Middle frontal gyrus (tissue), 1 donor: ENCODE measurements at regions not wholly inside any gene's neighbourhood (a gene's known extent, or its start where the extent isn't known, plus 50 kb on each side); places are given as distances from the start of the nearest gene placed in this dataset.

Experiments
- DNase-seq: peaks from one replicate; pipeline ENCODE4 v3.0.0-alpha.2; 2015; ENCODE audit warnings: low spot score; ENCODE audit errors: extremely low spot score

DNA sequence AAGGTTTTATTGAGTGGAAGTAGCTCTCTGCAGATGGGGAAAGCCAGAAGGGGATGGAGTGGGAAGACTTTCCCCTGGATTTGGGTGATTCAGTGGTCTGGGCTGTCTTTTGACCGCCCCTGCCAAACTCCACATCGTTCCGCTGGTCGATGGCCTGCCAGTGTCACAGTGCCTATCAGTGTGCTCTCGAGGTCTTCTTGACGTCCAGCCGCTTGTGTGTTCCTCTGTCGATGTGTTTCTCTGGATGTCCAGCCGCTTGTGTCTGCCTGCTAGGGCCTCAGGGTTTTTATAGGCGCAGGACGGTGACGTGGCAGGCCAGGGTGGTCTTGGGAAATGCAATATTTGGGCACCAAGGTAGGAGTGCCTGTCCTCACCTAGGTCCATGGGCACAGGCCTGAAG is 1371.4 kb upstream of the PIK3C3 start:
- DNase-seq, result no peak

- DNase-seq, result no peak
These were observed 1372.9 kb upstream of the PIK3C3 start for GRCh38 chr18:40582105-40582504.

- DNase-seq, result no peak
These were observed 1377.1 kb upstream of the PIK3C3 start for GRCh38 chr18:40577981-40578365.

DNA sequence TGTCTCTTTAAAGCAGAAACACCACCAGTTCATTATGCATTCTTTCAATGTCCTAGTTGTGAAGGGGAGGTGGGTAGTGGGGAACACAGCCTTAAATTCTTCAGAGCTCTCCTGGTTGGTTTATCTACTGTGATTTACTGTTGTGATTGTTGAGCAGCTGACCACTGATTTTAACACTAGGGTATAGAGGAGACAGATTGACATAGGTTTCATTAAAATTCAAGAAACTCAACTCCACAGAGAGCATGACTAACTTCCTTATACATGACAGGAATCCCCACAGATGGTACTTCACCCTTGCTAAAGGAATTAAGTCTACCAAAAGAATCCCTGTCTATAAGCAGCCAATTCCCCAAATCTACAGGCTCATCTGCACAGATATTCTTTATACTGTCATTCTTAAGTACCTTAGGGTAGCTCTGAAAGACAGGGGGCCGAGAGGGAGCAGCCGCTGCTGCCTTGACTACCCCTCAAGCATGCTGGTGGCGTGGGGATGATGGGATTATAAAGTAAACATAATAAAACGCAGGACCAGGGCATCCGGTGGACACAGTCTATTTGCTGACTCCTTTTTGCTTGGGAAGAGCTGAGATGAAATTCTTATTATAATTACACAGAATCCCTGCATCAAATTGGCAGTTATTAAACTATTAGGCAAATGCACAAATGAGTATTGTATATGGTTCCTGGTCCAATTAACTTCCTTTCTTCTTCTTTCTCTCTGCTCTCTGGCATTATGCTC is 1377.6 kb upstream of the PIK3C3 start:
- DNase-seq, result no peak

- no peak for DNase-seq
These were observed 1378.4 kb upstream of the PIK3C3 start for GRCh38 chr18:40576507-40577115.

DNA sequence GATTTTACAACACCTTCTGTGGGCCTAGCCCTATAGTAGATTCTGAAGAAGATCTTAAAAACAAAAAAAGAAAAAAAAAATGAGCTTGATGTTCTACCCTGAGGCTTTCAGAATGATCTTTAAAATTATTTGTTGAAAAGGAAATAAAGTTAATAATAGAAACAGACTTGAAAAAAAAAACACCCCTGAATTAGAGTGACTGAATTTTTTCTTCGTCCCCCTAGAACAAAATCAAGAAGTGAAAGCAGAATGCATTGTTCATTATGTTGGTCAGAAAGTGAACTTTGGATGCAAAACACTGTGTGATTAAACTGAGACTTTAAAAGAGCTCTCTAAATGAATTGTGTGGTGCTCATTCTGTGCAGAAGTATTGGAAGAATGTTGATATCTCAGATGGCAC is 1384.4 kb upstream of the PIK3C3 start:
- DNase-seq, result no peak

GRCh38 chr18:40569605-40570004 is 1385.4 kb upstream of the PIK3C3 start:
- DNase-seq, result no peak

DNA sequence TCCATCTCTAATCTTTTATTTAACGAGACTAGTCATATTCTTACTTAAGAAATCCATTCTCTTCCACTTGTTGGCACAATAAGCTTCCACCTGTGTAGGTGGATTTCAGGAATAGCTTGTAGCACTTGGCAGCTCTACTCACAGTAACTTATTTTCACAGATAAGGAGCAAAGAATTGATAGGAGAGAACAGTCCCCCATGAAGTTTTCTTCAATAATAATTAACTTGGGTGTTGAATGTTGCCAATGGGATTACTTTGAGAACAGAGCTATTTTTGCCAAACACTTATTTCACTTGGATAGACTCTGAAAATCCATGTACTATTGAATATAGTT is 1388.6 kb upstream of the PIK3C3 start:
- no peak for DNase-seq

DNA sequence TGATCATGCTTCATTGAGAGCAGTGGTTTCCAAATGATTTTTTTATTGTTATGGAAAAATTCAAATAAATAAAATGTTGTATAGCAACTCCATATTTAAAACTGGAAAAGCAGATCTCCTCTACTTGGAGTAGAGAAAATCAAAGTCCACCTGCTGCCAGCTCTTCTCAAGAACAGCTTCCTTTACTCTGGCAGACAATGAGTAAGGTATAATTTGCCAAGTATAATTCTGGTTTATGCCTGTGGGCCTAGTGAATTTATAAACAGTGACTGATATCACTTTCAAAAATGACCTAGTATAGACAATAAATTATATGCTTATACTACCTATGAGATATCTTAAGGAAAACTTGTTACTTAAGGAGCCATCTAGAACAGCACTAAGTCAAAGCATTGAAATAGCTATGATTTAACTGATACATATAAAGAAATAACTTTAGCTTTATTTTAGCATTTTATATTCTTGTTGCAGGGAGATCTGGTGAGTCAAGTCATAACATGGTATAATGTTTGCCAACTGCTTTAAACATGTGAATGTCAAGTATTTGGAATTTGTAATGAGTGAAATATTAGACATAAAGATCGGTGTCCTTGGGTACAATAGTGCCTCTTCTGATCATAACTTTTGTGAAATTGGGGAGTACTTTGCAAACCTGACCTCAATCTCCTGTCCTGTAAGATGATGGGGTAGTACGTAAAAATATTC is 1389.1 kb upstream of the PIK3C3 start:
- no peak for DNase-seq

DNA sequence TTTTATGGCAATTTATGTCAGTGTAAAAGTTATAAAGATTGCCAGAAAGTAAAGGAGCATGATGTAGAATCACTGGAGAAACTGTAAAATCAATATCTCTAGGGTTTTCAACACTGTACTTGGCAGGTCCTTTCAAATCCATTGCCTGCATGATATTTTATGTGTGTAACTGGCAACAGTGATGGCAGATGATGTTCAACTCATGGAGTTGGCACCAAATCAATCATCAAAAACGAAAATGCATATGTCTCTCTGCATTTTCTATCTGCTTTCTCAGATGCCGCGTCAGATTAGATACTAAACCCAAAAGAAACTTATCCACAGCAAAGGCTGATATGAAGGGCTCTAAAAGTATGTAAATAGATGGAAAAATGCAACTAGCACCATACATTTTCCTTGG is 1395.5 kb upstream of the PIK3C3 start:
- no peak for DNase-seq

DNA sequence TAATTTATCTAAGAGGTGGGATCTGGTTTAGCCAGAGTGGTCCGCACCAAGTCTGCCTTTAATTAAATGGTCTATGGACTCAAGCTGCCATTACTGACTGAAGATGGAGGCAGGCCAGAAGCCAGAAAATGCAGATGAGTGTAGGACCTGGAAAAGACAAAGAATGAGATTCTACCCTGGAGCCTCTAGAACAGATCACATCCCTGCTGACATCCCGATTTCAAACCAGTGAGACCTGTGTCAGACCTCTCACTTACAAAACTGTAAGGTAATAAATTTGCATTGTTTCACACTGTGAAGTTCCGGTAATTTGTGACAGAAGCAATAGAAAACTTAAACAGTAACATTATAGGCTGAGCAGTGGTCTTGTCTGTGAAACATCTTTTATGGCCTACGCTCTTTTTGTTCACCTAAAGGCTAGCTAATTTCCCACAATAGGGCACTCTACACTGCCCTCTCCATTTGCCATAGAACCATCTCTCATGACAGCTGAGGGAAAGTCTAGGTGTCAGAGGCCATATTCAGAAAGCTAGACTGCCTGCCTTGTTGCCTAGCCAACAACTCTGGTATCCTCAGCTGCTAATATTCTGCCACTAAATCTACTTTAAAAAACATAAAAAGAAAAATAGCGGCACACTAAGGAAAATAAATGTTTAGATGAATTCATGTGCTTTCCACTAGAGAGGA is 1396.2 kb upstream of the PIK3C3 start:
- no peak for DNase-seq

GRCh38 chr18:40555914-40556313 is 1399.1 kb upstream of the PIK3C3 start:
- DNase-seq, result no peak

DNA sequence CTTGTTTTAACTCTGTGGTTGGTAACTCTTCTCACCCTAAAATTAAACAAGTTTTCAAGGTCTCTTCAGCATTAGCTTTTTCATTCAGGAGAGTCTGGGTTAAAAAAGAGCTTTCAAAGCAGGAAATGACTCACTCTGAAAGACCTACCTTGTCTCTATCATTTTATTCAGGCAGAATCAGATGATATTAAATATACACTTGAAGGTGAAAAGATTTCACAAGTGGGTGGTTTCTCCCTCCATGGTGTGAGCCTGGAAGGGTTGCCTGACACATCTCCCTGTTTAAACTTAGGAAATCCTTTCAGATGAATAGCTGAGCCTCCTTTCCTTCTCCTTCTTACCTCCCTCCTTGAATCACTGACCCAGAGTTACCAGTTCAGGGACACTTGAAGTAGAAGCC is 1402.0 kb upstream of the PIK3C3 start:
- DNase-seq, result no peak

GRCh38 chr18:40546875-40547274 is 1408.2 kb upstream of the PIK3C3 start:
- no peak for DNase-seq

GRCh38 chr18:40534723-40535122 is 1420.3 kb upstream of the PIK3C3 start:
- DNase-seq, result no peak

DNA sequence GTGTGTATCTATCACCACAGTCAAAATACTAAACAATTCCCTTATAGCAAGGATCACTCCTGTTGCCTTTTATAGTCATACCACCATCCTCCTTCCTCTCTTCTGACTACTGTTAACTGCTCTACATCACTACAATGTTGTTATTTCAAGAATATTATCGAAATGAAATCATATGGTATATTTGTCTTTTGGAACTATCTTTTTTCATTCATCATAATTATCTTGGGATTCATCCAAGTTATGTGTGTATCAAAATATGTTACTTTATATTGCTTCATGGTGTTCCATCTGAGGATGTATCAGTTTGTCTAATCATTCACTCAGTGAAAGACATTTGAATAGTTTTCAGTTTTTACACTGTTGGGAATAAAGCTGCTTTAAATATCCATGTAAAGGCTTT is 1423.0 kb upstream of the PIK3C3 start:
- DNase-seq, result no peak

- DNase-seq, result no peak
These were observed 1424.0 kb upstream of the PIK3C3 start for GRCh38 chr18:40531051-40531450.

GRCh38 chr18:40529478-40529877 is 1425.6 kb upstream of the PIK3C3 start:
- DNase-seq, result no peak

GRCh38 chr18:40524881-40525280 is 1430.2 kb upstream of the PIK3C3 start:
- DNase-seq, result no peak

GRCh38 chr18:40523287-40523686 is 1431.7 kb upstream of the PIK3C3 start:
- no peak for DNase-seq

DNA sequence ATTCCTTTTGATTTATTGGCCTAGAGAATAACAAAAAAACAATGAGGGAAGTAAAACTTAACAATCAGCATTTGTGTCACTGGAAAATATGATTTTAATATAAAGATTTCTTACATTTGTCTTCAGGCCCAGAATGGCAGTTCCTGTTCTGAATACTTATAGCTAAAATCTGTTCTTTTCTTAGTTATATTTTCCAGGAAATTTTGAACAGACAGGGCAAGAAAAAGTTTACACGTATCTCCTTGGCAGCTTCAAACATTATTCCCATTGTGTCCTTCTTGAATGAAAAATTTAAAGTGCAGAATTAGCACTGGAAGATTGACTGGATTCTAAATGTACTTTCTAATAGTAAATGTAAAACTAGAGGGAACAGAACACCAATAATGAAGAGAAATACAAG is 1454.0 kb upstream of the PIK3C3 start:
- DNase-seq, result no peak

GRCh38 chr18:40494603-40495002 is 1460.4 kb upstream of the PIK3C3 start:
- no peak for DNase-seq
